ENCODE measurements at regions not wholly inside any gene's neighbourhood (a gene's known extent, or its start where the extent isn't known, plus 50 kb on each side); places are given as distances from the start of the nearest gene placed in this dataset.

DNA sequence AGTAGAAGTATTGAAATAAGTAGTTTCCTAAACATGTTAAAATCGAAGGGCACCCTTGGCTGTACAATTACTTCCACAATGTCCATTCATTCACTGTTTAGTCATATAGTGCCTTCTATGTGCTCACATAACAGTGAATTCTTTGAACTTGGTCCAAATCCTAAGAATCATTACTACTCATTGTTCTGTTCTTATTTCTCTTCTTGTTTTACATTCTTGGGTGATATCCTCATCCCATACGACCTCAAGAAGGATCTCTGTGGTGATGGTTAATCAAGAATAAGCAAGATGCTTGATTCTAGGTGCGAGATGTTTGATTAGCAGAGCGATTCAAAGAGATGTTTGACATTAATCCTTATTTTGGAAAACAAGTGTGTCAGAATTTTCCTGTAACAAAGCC lies 667.4 kb upstream of the ZP4 start:
- Histone ChIP-seq H3K27me3 (ENCODE audit: insufficient read depth, low read depth, low read length) (no peaks in the 10 kb centered on the region), H3K9me2 (ENCODE audit: insufficient read depth, low read length) (no peaks in the 10 kb centered on the region), H3K36me3 (ENCODE audit: insufficient read depth, low read length) (no peaks in the 10 kb centered on the region), H3K9me3 (ENCODE audit: low read length) (no peaks in the 10 kb centered on the region), H3K4me3 (ENCODE audit: low read length) (no peak overlapping the region), H3K79me2 (replicated peaks; ENCODE audit: insufficient read depth, low read length) (no peaks in the 10 kb centered on the region), H3K4me2 (ENCODE audit: low read length) (no peak overlapping the region), H2AFZ (ENCODE audit: low read depth, low read length) (no peak overlapping the region), H3F3A (ENCODE audit: insufficient read depth, low read length, poor library complexity, severe bottlenecking) (no peaks in the 10 kb centered on the region), H4K20me1 (ENCODE audit: insufficient read depth) (no peaks in the 10 kb centered on the region), H3K27ac (ENCODE audit: low read length) (no peak overlapping the region), H3K9ac (ENCODE audit: low read length) (no peak overlapping the region)
- TF ChIP-seq EP300 (conservative IDR thresholded peaks at IDR 0.05; ENCODE audit: poor library complexity, severe bottlenecking) (no peak), CTCF (IDR thresholded peaks at IDR 0.05; ENCODE audit: poor library complexity, severe bottlenecking) (no peak), RAD21 (conservative IDR thresholded peaks at IDR 0.05) (no peak), MXI1 (conservative IDR thresholded peaks at IDR 0.05; ENCODE audit: poor library complexity, severe bottlenecking) (no peak), SMC3 (conservative IDR thresholded peaks at IDR 0.05; ENCODE audit: poor library complexity) (no peak), EZH2 (IDR thresholded peaks at IDR 0.05; ENCODE audit: borderline replicate concordance, insufficient read depth, low read length, poor library complexity, severe bottlenecking) (no peak)
- TF ChIP-seq, protein P1, sequence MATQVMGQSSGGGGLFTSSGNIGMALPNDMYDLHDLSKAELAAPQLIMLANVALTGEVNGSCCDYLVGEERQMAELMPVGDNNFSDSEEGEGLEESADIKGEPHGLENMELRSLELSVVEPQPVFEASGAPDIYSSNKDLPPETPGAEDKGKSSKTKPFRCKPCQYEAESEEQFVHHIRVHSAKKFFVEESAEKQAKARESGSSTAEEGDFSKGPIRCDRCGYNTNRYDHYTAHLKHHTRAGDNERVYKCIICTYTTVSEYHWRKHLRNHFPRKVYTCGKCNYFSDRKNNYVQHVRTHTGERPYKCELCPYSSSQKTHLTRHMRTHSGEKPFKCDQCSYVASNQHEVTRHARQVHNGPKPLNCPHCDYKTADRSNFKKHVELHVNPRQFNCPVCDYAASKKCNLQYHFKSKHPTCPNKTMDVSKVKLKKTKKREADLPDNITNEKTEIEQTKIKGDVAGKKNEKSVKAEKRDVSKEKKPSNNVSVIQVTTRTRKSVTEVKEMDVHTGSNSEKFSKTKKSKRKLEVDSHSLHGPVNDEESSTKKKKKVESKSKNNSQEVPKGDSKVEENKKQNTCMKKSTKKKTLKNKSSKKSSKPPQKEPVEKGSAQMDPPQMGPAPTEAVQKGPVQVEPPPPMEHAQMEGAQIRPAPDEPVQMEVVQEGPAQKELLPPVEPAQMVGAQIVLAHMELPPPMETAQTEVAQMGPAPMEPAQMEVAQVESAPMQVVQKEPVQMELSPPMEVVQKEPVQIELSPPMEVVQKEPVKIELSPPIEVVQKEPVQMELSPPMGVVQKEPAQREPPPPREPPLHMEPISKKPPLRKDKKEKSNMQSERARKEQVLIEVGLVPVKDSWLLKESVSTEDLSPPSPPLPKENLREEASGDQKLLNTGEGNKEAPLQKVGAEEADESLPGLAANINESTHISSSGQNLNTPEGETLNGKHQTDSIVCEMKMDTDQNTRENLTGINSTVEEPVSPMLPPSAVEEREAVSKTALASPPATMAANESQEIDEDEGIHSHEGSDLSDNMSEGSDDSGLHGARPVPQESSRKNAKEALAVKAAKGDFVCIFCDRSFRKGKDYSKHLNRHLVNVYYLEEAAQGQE (IDR thresholded peaks at IDR 0.05; ENCODE audit: borderline replicate concordance), result no peak

DNA sequence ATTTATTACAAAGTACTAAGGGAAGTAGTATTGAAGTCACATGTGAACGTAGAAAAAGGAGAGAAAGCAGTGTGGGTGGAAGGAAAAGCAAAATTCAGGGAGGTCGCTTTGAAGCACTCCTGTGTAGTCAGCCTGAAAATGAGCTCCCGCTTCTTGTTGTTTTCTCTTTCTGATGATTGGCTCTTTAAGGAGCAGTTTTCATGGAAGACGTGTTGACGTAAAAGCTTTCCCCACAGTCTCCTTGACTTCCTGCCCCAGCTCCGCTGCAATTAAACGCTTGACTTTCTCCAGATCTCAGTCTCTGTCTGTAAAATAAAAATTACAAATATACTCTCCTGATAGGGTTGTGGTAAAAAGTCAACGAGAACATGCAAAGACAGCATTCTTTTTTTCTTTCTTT lies 661.5 kb upstream of the ZP4 start:
- Histone ChIP-seq H4K20me1 (ENCODE audit: insufficient read depth) (no peaks in the 10 kb centered on the region), H2AFZ (ENCODE audit: low read depth, low read length) (no peak overlapping the region), H3K9ac (ENCODE audit: low read length) (no peak overlapping the region), H3K9me2 (ENCODE audit: insufficient read depth, low read length) (no peaks in the 10 kb centered on the region), H3K4me2 (ENCODE audit: low read length) (no peak overlapping the region), H3K79me2 (replicated peaks; ENCODE audit: insufficient read depth, low read length) (no peaks in the 10 kb centered on the region), H3K36me3 (ENCODE audit: insufficient read depth, low read length) (no peaks in the 10 kb centered on the region), H3F3A (ENCODE audit: insufficient read depth, low read length, poor library complexity, severe bottlenecking) (no peaks in the 10 kb centered on the region), H3K9me3 (ENCODE audit: low read length) (no peaks in the 10 kb centered on the region), H3K27ac (ENCODE audit: low read length) (no peak overlapping the region), H3K27me3 (ENCODE audit: insufficient read depth, low read depth, low read length) (no peaks in the 10 kb centered on the region), H3K4me3 (ENCODE audit: low read length) (no peak overlapping the region)
- no peak for TF ChIP-seq EZH2 (IDR thresholded peaks at IDR 0.05; ENCODE audit: borderline replicate concordance, insufficient read depth, low read length, poor library complexity, severe bottlenecking)
- TF ChIP-seq CTCF (IDR thresholded peaks at IDR 0.05; ENCODE audit: poor library complexity, severe bottlenecking), result no peak
- TF ChIP-seq, protein P1 (IDR thresholded peaks at IDR 0.05; ENCODE audit: borderline replicate concordance), result no peak
- TF ChIP-seq RAD21 (conservative IDR thresholded peaks at IDR 0.05), result no peak

Measured in neural cell (in vitro differentiated cells).